ENCODE measurements at regions not wholly inside any gene's neighbourhood (a gene's known extent, or its start where the extent isn't known, plus 50 kb on each side); places are given as distances from the start of the nearest gene placed in this dataset.

DNA sequence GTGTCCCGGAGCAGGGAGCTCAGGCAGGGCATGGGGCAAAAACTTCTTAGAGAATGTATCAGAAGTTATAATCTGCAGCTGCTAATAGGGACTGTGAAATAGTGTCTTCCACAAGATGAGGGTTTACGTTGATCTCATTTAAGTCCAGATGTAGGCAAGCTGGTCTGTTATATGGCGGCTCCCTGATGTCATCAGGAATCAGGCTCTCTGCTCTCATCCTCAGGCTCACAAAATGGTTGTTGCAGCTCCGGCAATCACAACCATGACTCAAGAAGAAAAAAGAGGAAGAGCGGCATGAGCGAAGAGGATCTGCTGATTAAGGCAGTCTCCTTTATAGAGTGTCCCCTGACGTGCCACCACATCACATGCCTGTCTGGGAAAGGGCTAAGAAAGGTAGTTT, 191.3 kb downstream of the KLF5 start:
- no peak overlapping the region for H3K4me3 ChIP-seq
- 90 to 97% methylated on average over 7 of the region's 7 CpGs for WGBS, 2 donors

DNA sequence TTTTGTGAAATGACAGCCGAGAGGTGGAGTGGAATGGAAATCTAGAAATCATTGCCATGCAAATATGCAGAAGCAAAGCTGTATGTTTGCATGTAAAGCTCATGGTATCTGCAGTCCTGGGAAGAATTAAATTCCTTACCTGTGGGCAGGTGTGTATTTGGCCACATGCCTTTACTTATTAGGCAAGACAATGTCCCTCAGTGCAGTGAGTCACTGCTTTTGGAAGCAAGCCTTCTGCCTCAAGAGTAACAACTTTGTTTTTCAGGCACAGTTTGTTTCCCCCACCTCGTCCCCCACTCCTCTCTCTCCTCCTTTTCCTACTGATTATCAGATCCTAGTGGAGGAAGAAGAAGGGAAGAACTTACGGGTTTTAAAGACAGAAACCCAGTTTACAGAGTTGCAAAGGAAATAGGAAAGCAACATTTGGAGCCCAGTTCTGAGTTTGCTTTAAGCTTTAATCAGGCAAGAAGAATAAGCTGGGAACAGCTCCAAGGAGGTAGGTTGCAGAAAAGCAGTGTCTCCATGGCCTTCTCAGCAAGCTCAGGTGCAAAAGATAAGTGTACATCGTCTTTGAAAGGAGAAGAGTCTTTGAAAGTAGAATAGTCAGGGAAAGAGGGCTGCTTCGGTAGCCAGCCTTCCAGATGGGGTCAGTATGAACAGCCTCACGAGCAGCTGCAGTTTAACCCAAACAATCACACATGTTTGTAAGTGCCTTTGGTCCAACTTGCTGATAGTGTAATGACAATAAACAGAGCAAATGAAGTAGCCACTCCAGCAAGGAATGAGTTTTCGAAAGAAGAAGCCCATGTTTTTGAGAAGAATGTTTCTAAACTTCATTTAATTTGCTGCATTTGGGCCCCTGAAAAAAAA, 190.1 kb downstream of the KLF5 start:
- no peaks in the 10 kb centered on the region for H3K36me3 ChIP-seq (replicated peaks in 1 of 2; ENCODE audit: insufficient read depth in 1 of 2, low read depth in 2 of 2)
- intact Hi-C loops (cut with DNase I) = no loop called here
- H3K27me3 ChIP-seq = no peaks in the 10 kb centered on the region
- H3K4me1 ChIP-seq = peaks cover 22% of the 10 kb centered on the region
- H3K9me3 ChIP-seq = no peaks in the 10 kb centered on the region
- no peak overlapping the region for H3K4me3 ChIP-seq
- peak; percentile 99 for ATAC-seq
- TF ChIP-seq CTCF (IDR thresholded peaks at IDR 0.05) (no peak), POLR2A (IDR thresholded peaks at IDR 0.05) (peak in 1 of 3 donors; percentile 34)
- DNase-seq = peak; percentile 74 to 88 (median 84)
- H3K27ac ChIP-seq = peak overlapping the region; percentile 76 to 90 (median 88)
- WGBS, 2 donors = 18 to 25% methylated on average over 7 of the region's 7 CpGs

More for the DNA sequence above, 191.3 kb downstream of the KLF5 start:
- Histone ChIP-seq H3K4me1 (peaks cover 22% of the 10 kb centered on the region), H3K9me3 (no peaks in the 10 kb centered on the region), H3K27ac (no peak overlapping the region), H3K27me3 (no peaks in the 10 kb centered on the region), H3K36me3 (replicated peaks in 1 of 2; ENCODE audit: insufficient read depth in 1 of 2, low read depth in 2 of 2) (no peaks in the 10 kb centered on the region)
- TF ChIP-seq POLR2A (IDR thresholded peaks at IDR 0.05) = no peak
- TF ChIP-seq CTCF (IDR thresholded peaks at IDR 0.05) = no peak
- ATAC-seq (no peak), DNase-seq (no peak)
- intact Hi-C loops (cut with DNase I) = no loop called here

DNA sequence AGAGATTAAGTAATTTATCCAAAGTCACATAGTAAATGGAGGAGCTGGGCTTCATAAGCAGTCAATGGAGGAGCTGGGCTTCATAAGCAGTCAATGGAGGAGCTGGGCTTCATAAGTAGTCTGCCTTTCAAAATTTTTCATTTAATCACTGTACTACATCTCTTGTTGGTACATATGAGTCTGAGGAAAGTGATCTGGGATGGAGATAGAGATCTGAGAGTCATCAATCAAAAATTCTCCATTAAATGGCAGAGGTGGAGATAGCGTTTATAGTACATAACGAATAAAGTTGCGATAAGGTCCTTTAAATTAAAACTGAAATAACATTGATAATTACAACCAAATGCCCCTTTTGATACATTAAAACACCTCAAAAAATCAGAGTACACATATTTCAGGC, 189.3 kb downstream of the KLF5 start:
- Histone ChIP-seq H3K9me3 (no peaks in the 10 kb centered on the region), H3K27ac (peak overlapping the region in 2 of 4 donors; percentile 86 to 90), H3K4me3 (no peak overlapping the region), H3K4me1 (peaks cover 22% of the 10 kb centered on the region), H3K27me3 (no peaks in the 10 kb centered on the region), H3K36me3 (replicated peaks in 1 of 2; ENCODE audit: insufficient read depth in 1 of 2, low read depth in 2 of 2) (no peaks in the 10 kb centered on the region)
- DNase-seq (no peak), ATAC-seq (no peak)
- TF ChIP-seq CTCF (IDR thresholded peaks at IDR 0.05) (no peak), POLR2A (IDR thresholded peaks at IDR 0.05) (no peak)
- intact Hi-C loops (cut with DNase I) = no loop called here
- 68 to 82% methylated on average over 3 of the region's 3 CpGs for WGBS, 2 donors

DNA sequence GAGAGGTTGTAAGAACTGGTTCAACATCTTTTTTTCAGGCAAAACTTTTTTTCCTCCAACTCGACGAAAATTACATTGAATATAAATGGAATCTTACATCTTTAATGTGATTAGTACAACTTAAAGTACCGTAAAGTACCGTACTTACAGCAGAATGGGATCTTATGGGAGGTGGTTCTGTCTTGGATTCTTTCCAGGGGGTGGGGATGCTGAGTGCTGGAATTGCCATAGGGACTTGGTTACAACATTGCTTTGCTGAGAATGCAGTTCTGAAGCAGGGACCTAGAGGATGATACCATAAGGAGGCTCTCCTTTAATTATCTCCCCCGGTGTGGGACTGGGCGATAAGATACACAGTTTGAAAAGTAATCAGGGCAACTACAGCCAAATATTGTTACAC, 186.4 kb downstream of the KLF5 start:
- Histone ChIP-seq H3K27me3 (no peaks in the 10 kb centered on the region), H3K9me3 (no peaks in the 10 kb centered on the region), H3K4me1 (peaks cover 22% of the 10 kb centered on the region), H3K4me3 (no peak overlapping the region), H3K36me3 (replicated peaks in 1 of 2; ENCODE audit: insufficient read depth in 1 of 2, low read depth in 2 of 2) (no peaks in the 10 kb centered on the region), H3K27ac (no peak overlapping the region)
- ATAC-seq (no peak), DNase-seq (no peak)
- intact Hi-C loops (cut with DNase I) = no loop called here
- no peak for TF ChIP-seq POLR2A (IDR thresholded peaks at IDR 0.05)
- no peak for TF ChIP-seq CTCF (IDR thresholded peaks at IDR 0.05)
- 78 to 82% methylated on average over 6 of the region's 6 CpGs for WGBS, 2 donors

DNA sequence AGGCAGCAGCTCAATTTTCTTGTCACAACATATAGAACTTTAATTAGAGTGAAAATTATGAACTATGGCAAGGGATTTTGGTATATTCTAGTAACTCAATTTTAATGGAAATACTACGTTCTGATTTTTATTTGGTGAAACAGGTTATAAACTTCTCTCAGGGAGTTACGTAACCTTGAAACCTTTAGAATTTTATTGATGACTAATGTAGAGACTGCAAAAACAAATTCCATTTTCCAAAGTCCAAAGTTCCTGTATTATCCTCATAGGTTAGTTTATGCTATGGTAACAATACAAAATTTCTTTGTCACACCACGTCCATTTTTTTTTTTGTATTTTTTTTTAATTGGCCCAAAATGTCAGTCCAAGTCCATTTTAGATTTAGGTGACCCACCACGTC, 185.7 kb downstream of the KLF5 start:
- ATAC-seq (no peak), DNase-seq (no peak)
- no peak for TF ChIP-seq POLR2A (IDR thresholded peaks at IDR 0.05)
- no peak overlapping the region for H3K27ac ChIP-seq
- no peaks in the 10 kb centered on the region for H3K9me3 ChIP-seq
- 77 to 81% methylated on average over 4 of the region's 4 CpGs for WGBS, 2 donors
- peaks cover 15% of the 10 kb centered on the region for H3K4me1 ChIP-seq
- no peaks in the 10 kb centered on the region for H3K27me3 ChIP-seq
- H3K4me3 ChIP-seq = no peak overlapping the region
- intact Hi-C loops (cut with DNase I) = no loop called here
- H3K36me3 ChIP-seq (replicated peaks in 1 of 2; ENCODE audit: insufficient read depth in 1 of 2, low read depth in 2 of 2) = no peaks in the 10 kb centered on the region

All from body of pancreas (tissue), 4 donors.